WERI-Rb-1 (cell line): ENCODE measurements at regions not wholly inside any gene's neighbourhood (a gene's known extent, or its start where the extent isn't known, plus 50 kb on each side); places are given as distances from the start of the nearest gene placed in this dataset.
A peak's percentile ranks its signal among the peaks of the same experiment; 100 is the strongest.

Experiments used
- DNase-seq: peaks from one replicate; pipeline ENCODE4 v3.0.0-alpha.2; 2020
- H3K27ac ChIP-seq: fragments of 250-450 bp; sonication (Bioruptor Pico); 2 replicates; pipeline ENCODE4 v1.5.1; 2020; ENCODE audit warnings: mild to moderate bottlenecking, moderate library complexity
- H3K27me3 ChIP-seq: fragments of 250-450 bp; sonication (Bioruptor Pico); 2 replicates; pipeline ENCODE4 v1.5.1; 2021; ENCODE audit warnings: mild to moderate bottlenecking, low read depth, moderate library complexity; ENCODE audit not compliant: insufficient read depth, severe bottlenecking
- H3K36me3 ChIP-seq: fragments of 250-450 bp; sonication (Bioruptor Pico); 2 replicates; pipeline ENCODE4 v1.5.1; 2020; ENCODE audit warnings: mild to moderate bottlenecking, moderate library complexity
- H3K4me3 ChIP-seq: 2 replicates; pipeline ENCODE4 v1.5.1; 2011; ENCODE audit warnings: low read depth, mild to moderate bottlenecking, control low read depth, low read length
- H3K9me3 ChIP-seq: fragments of 250-450 bp; sonication (Bioruptor Pico); 2 replicates; pipeline ENCODE4 v1.5.1; 2021; ENCODE audit warnings: mild to moderate bottlenecking, moderate library complexity; ENCODE audit not compliant: severe bottlenecking
- CTCF ChIP-seq: IDR thresholded peaks from 2 replicates; pipeline ENCODE4 v1.5.1; 2011; ENCODE audit warnings: low read depth, mild to moderate bottlenecking, control low read depth, inconsistent platforms, low read length

DNA sequence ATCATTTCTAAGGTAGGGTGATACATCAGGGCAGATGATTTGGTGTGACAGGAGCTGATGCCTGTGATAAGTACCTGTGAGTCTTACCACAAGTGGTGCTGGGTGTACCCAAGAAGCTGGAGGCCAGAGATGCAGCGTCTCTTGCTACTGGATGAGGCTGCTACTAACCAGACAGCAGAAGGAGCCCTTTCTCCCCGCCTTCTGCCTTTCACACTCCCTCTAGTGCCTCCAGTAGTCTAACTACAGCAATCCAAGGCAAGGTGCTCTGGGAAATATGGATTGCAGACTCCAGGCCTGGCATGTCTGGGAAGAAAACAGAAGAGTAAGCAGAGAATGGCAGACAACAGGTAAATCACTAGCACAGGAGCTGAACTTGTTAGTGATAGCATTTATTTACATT is 470.8 kb downstream of the NKX6-1 start:
- Histone ChIP-seq H3K36me3 (no peaks in the 10 kb centered on the region), H3K9me3 (peaks cover 3% of the 10 kb centered on the region), H3K27ac (no peak overlapping the region), H3K4me3 (no peak overlapping the region), H3K27me3 (no peaks in the 10 kb centered on the region)
- DNase-seq, result peak; percentile 11
- no peak for TF ChIP-seq CTCF

DNA sequence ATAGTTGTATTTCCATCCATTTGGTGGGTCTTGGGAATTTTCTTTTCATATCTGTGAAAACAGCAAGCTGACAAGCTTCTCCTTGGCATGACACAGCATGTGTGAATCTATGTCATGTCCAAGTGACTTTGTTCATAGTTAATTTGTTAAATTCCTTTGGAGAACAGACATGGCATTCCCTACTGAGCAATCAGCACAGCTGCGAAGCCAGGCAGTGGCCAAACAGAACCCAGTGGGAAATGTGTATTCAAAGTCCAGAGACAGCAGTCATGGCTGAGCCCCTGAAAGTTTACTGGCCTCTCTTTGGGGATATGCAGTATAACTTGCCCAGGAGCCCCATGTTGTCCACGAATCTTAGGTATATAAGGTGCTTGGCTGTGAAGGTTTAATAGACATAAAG is 474.7 kb downstream of the NKX6-1 start:
- no peaks in the 10 kb centered on the region for H3K27me3 ChIP-seq
- no peak for TF ChIP-seq CTCF

DNA sequence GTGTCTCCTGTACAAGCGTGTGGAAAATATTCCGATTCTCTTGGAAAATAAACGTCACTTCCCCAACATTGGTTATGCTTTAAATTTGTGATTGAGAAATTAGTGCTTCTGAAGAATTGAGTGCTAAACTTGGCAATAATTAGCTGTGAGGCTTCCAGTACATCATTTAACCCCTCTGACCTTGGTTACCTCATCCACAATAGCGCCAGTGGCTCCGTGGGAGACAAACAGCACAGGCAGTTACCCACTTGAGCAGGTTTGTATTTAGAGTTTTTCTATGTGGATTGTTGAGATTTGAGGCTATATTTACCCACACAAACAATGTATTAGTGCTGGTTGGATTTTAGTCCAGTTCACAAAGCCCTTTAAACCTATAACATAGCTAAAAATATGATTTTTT is 476.5 kb downstream of the NKX6-1 start:
- TF ChIP-seq CTCF, result no peak
- no peak for DNase-seq
- H3K27ac ChIP-seq, result no peak overlapping the region
- H3K27me3 ChIP-seq, result no peaks in the 10 kb centered on the region
- peaks cover 3% of the 10 kb centered on the region for H3K9me3 ChIP-seq
- no peak overlapping the region for H3K4me3 ChIP-seq
- H3K36me3 ChIP-seq, result no peaks in the 10 kb centered on the region

More for the DNA sequence above, 474.7 kb downstream of the NKX6-1 start:
- Histone ChIP-seq H3K4me3 (no peak overlapping the region), H3K27ac (no peak overlapping the region), H3K9me3 (peaks cover 3% of the 10 kb centered on the region), H3K36me3 (no peaks in the 10 kb centered on the region)
- no peak for DNase-seq

- Histone ChIP-seq H3K4me3 (no peak overlapping the region), H3K9me3 (no peaks in the 10 kb centered on the region), H3K27ac (no peak overlapping the region), H3K36me3 (no peaks in the 10 kb centered on the region), H3K27me3 (no peaks in the 10 kb centered on the region)
- TF ChIP-seq CTCF, result no peak
- no peak for DNase-seq
These were observed 479.5 kb downstream of the NKX6-1 start for GRCh38 chr4:84019626-84020025.

DNA sequence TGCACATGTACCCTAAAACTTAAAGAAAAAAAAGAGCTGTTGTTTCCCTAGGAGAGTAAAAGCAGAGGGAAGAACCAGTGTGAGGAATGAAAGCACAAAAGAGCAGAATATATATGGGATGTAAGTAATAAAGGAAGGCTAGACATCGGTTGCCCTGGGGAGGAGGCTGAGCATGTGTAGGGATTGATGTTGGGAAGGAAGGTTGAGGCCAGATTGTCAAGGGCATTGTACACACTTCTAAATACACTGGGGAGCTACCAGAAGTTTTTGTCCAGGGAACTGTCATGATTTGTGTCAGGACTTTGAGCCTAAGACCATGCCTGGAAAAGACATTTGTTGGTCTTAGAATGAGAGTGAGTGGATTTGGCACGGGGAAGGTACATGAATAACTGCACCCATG is 467.1 kb downstream of the GPAT3 start:
- no peak overlapping the region for H3K4me3 ChIP-seq
- H3K9me3 ChIP-seq, result no peaks in the 10 kb centered on the region
- H3K27me3 ChIP-seq, result no peaks in the 10 kb centered on the region
- no peaks in the 10 kb centered on the region for H3K36me3 ChIP-seq
- no peak for TF ChIP-seq CTCF
- no peak overlapping the region for H3K27ac ChIP-seq
- no peak for DNase-seq

- Histone ChIP-seq H3K9me3 (no peaks in the 10 kb centered on the region), H3K36me3 (no peaks in the 10 kb centered on the region), H3K4me3 (no peak overlapping the region), H3K27ac (no peak overlapping the region), H3K27me3 (no peaks in the 10 kb centered on the region)
- TF ChIP-seq CTCF, result no peak
- no peak for DNase-seq
These were observed 466.1 kb downstream of the GPAT3 start for GRCh38 chr4:84001876-84002569.
